ENCODE measurements at regions not wholly inside any gene's neighbourhood (a gene's known extent, or its start where the extent isn't known, plus 50 kb on each side); places are given as distances from the start of the nearest gene placed in this dataset.

- no peak for DNase-seq (ENCODE audit: low spot score, unreplicated experiment)
- Mint-ChIP-seq H3K36me3 (ENCODE audit: insufficient read depth) (no peaks in the 10 kb centered on the region), H3K9me3 (ENCODE audit: low read depth) (no peaks in the 10 kb centered on the region), H3K27ac (no peak overlapping the region), H3K4me1 (ENCODE audit: low read depth) (no peaks in the 10 kb centered on the region), H3K27me3 (peaks cover 49% of the 10 kb centered on the region), H3K4me3 (ENCODE audit: low read depth) (no peak overlapping the region)
- TF ChIP-seq CTCF (IDR thresholded peaks at IDR 0.05; ENCODE audit: unreplicated experiment) = no peak
These were observed 161.0 kb downstream of the HERPUD2 start for GRCh38 chr7:35533902-35534301.

GRCh38 chr7:35530124-35531109 is 164.5 kb downstream of the HERPUD2 start:
- DNase-seq (ENCODE audit: low spot score, unreplicated experiment) = no peak
- peaks cover 36% of the 10 kb centered on the region for H3K27me3 Mint-ChIP-seq
- no peak for TF ChIP-seq CTCF (IDR thresholded peaks at IDR 0.05; ENCODE audit: unreplicated experiment)
- no peak overlapping the region for H3K27ac Mint-ChIP-seq
- H3K4me3 Mint-ChIP-seq (ENCODE audit: low read depth) = no peak overlapping the region
- no peaks in the 10 kb centered on the region for H3K4me1 Mint-ChIP-seq (ENCODE audit: low read depth)
- H3K9me3 Mint-ChIP-seq (ENCODE audit: low read depth) = no peaks in the 10 kb centered on the region
- H3K36me3 Mint-ChIP-seq (ENCODE audit: insufficient read depth) = no peaks in the 10 kb centered on the region

- Mint-ChIP-seq H3K4me1 (ENCODE audit: low read depth) (no peaks in the 10 kb centered on the region), H3K4me3 (ENCODE audit: low read depth) (no peak overlapping the region), H3K9me3 (ENCODE audit: low read depth) (no peaks in the 10 kb centered on the region), H3K27me3 (peaks cover 36% of the 10 kb centered on the region), H3K36me3 (ENCODE audit: insufficient read depth) (no peaks in the 10 kb centered on the region), H3K27ac (no peak overlapping the region)
- no peak for DNase-seq (ENCODE audit: low spot score, unreplicated experiment)
- TF ChIP-seq CTCF (IDR thresholded peaks at IDR 0.05; ENCODE audit: unreplicated experiment) = no peak
These were observed 165.2 kb downstream of the HERPUD2 start for GRCh38 chr7:35529713-35530112.

GRCh38 chr7:35528381-35528977 is 166.5 kb downstream of the HERPUD2 start:
- TF ChIP-seq CTCF (IDR thresholded peaks at IDR 0.05; ENCODE audit: unreplicated experiment) = no peak
- Mint-ChIP-seq H3K4me1 (ENCODE audit: low read depth) (no peaks in the 10 kb centered on the region), H3K27ac (no peak overlapping the region)

GRCh38 chr7:35526645-35527044 is 168.3 kb downstream of the HERPUD2 start:
- Mint-ChIP-seq H3K9me3 (ENCODE audit: low read depth) (no peaks in the 10 kb centered on the region), H3K4me3 (ENCODE audit: low read depth) (no peak overlapping the region), H3K27ac (no peak overlapping the region), H3K4me1 (ENCODE audit: low read depth) (no peaks in the 10 kb centered on the region), H3K36me3 (ENCODE audit: insufficient read depth) (no peaks in the 10 kb centered on the region), H3K27me3 (peaks cover 29% of the 10 kb centered on the region)
- no peak for DNase-seq (ENCODE audit: low spot score, unreplicated experiment)
- TF ChIP-seq CTCF (IDR thresholded peaks at IDR 0.05; ENCODE audit: unreplicated experiment) = no peak

More at GRCh38 chr7:35528381-35528977, 166.5 kb downstream of the HERPUD2 start:
- Mint-ChIP-seq H3K4me3 (ENCODE audit: low read depth) (no peak overlapping the region), H3K9me3 (ENCODE audit: low read depth) (no peaks in the 10 kb centered on the region), H3K27me3 (peaks cover 36% of the 10 kb centered on the region), H3K36me3 (ENCODE audit: insufficient read depth) (no peaks in the 10 kb centered on the region)
- DNase-seq (ENCODE audit: low spot score, unreplicated experiment) = no peak

Measured in progenitor cell of endocrine pancreas (in vitro differentiated cells).